Skeletal muscle cell (primary cell): ENCODE measurements at regions not wholly inside any gene's neighbourhood (a gene's known extent, or its start where the extent isn't known, plus 50 kb on each side); places are given as distances from the start of the nearest gene placed in this dataset.

ENCODE experiments used
- DNase-seq: peaks from one replicate; pipeline ENCODE4 v3.0.0-alpha.2; 2010; ENCODE audit warnings: low read depth
- H3K4me3 ChIP-seq: 2 replicates; pipeline ENCODE4 v1.5.1; 2011; ENCODE audit warnings: low read depth, mild to moderate bottlenecking, control low read depth, low read length, moderate library complexity

GRCh38 chr1:56442290-56442877, 137.0 kb downstream of the PLPP3 start:
- no peak overlapping the region for H3K4me3 ChIP-seq
- DNase-seq = no peak

DNA sequence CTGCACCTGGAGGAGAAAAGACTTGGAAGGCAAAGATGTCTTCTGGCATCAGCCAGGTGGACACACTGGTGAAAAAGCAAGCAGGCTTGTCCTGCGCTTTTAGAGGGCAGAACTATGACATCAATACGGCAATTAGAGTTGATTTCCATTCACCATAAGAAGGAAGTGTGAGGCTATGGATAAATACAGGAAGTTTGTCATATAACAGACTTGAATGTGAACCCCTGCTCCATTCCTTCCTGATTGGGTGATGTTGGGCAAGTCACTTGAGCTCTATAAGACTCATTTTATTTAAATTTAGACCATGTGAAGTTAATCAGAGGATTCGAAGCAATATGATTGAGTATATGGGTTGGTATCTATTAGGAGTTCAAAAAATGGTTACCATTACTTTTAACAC, 137.8 kb downstream of the PLPP3 start:
- DNase-seq = no peak
- H3K4me3 ChIP-seq = no peak overlapping the region

DNA sequence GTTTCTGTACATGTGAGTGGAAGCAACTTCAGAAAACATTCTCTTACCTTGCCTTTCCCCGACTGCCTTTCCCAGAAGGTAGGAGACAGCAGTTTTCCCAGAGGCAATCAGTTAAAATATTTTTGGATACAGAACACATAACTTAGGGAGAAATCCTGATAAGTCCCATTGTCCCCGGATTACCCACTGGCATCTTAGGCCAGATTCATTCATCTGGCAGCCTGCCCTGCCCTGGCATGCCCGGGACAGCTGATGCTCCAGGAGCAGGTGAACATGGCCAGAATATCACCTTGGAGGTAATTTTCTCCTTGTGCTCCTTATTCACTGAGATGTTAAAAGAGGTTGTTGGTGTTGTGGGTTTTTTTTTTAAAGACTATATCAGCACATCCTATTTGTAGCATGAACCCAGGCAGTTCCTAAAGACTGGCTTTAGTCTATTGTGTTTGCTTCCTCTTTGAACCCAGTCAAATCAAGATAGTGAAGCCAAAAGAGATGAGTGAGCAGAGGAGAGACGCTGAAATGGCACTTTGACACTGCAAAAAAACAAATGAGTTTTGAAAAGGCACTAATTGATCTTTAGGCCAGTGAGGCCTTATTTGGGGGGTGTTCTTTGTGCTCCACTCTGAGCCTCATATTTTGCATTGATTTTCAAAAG, 139.6 kb downstream of the PLPP3 start:
- no peak overlapping the region for H3K4me3 ChIP-seq
- DNase-seq = no peak

GRCh38 chr1:56438901-56439551, 140.3 kb downstream of the PLPP3 start:
- H3K4me3 ChIP-seq = no peak overlapping the region
- DNase-seq = no peak

DNA sequence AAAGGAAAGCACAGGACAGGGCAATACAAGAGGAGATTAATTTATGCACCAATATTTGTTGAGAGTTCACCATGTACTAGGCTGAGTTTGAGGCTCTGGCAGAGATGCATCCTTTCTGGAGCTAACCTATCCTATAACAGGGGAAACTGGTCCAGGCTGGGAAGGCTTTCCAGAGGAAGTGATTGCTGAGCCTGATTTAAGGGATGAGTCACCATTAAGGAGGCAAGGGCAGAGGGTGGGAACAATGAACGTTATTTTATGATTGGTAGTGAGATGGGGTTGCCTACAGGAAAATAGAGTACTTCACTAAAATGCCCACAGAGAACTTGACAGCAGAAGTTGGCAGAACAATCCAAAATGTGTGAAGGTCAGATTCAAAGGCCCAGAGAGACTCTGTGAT, 141.4 kb downstream of the PLPP3 start:
- H3K4me3 ChIP-seq = no peak overlapping the region
- no peak for DNase-seq

DNA sequence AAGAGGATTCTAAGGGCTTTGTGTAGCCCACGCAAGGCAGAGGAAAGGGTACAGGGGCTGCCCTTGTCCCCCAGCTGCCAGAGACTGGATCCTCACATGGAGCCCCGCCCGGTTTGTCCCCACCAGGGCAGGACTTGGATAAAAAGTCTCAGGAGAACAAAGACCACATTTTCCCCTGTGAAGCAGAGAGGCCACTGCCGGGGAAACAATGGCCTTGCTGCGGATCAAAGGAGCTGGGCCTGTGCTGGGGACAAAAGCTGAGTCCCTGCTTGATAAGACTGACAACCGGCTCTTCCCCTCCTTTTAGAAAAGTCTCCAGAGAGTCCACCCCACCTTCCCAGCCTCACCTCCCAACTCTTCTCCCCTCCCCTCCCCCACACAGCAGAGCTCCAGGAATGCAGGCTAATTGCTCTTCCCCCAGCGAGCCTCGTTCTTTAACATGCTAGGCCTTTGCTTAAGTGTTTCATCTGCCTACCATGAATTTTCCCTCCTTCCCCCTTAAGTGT, 142.4 kb downstream of the PLPP3 start:
- no peak overlapping the region for H3K4me3 ChIP-seq
- DNase-seq = no peak

DNA sequence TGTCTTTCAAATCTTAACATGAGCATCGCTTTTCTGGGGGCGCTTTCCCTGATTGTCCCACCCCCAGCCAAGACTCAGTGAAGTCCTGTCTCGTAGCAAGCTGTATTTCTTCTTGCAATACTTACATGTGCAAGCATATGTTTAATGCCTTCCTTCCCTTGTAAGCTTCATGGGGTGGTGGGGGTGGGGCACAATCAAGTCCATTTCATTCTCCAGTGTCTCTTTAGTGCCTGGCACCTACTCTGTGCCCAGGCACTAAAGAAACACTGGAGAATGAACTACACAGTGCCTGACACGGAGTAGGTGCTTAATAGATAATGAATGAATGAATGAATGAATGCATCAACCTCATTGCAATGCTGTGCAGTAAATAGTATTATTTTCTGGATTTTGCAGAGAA, 143.1 kb downstream of the PLPP3 start:
- H3K4me3 ChIP-seq = no peak overlapping the region
- DNase-seq = no peak

- DNase-seq = no peak
- H3K4me3 ChIP-seq = no peak overlapping the region
Measured at GRCh38 chr1:56435434-56436262, 143.7 kb downstream of the PLPP3 start.

GRCh38 chr1:56434740-56435139, 144.6 kb downstream of the PLPP3 start:
- no peak for DNase-seq
- no peak overlapping the region for H3K4me3 ChIP-seq

GRCh38 chr1:56434025-56434424, 145.3 kb downstream of the PLPP3 start:
- no peak for DNase-seq
- no peak overlapping the region for H3K4me3 ChIP-seq

DNA sequence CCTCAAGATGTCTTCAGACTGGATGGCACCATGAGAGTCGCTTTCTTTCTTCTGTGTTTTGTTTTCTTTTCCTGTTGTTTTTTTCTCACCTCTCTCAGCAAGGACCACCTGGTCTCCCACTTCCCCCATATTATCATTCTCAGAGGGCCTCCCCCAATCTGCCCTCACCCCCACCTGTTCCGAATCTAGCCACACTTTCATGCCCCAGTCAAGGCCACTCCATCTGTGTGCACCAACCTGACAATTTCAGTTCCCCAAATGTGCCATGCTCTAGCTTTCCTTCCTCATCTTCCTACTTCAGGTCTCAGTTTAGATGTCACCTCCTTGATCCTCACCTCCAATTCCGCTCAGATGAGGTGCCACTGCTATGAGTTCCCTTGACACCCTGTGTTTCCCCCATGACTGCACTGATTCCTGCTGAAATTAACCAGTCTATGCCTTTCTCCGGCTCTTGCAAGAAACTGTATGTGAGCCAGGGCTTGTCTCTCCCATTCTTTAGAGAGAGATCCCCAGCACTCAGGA, 146.2 kb downstream of the PLPP3 start:
- DNase-seq = no peak
- H3K4me3 ChIP-seq = no peak overlapping the region

- no peak overlapping the region for H3K4me3 ChIP-seq
- DNase-seq = no peak
Measured at GRCh38 chr1:56432166-56432971, 147.0 kb downstream of the PLPP3 start.

- DNase-seq = no peak
- no peak overlapping the region for H3K4me3 ChIP-seq
Measured at GRCh38 chr1:56430141-56430839, 149.1 kb downstream of the PLPP3 start.

- no peak overlapping the region for H3K4me3 ChIP-seq
- no peak for DNase-seq
Measured at GRCh38 chr1:56429288-56429687, 150.1 kb downstream of the PLPP3 start.

- H3K4me3 ChIP-seq = no peak overlapping the region
- DNase-seq = no peak
Measured at GRCh38 chr1:56426587-56427381, 152.6 kb downstream of the PLPP3 start.

DNA sequence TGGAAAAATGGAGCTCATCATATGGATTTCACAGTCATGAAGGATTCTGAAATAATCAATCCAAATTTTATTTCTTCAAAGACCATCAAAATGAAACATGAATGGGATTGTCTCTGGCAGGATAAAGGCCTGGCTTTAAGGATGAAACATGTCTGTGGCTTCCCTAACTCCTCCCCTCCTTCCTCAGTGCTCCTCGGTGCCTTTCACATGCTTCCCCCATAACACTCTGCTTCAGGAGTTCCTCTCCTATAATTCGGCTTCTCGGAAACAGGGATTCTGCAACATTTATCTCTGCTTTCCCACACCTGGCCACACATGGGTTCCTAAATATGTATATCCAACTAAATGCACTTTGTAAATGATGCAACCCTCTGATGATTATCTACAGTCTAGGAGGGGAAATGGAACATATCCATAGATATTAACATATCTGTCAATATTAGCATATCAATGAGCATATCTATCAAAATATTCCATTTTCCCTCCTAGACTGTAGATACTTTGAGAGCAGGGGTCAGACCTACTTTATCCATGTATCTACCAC, 153.8 kb downstream of the PLPP3 start:
- H3K4me3 ChIP-seq = no peak overlapping the region
- no peak for DNase-seq

DNA sequence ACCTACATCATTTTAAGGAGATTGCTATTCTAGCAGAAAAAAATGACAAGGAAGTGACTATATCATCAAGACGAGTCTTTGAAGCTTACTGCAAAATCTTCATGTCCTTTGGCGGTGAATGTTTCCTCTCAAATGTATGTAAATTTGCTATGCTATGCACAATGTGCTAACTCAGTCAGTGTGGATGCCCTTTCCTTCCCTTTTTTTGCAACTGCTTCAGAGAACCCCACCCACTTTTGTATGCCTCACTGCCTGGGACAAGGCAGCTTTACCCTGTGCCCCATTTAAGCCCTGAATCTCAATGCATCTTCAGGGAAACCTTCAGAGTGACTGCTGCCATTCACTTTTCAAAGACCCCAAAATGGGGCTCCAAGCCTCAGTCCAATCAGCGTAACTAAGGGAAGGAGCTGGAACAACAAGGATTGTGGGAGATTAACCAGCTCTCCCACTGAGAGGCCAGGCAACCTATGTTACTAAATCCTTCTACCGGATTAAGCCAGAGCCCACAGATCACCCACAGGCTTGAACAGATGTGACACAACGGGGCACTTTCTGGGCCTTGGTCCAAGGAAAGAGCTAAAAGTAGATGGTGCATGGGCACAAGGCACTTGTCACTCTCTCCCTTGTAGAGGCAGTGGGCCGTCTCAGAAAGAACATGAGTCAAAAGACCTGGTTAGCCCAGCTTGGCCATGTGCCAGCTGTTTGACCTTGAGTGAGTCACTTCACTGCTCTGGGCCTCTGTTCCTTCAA, 154.4 kb downstream of the PLPP3 start:
- H3K4me3 ChIP-seq = no peak overlapping the region
- DNase-seq = peak; percentile 36
